Smooth muscle cell of the brain vasculature (primary cell): ENCODE measurements at regions not wholly inside any gene's neighbourhood (a gene's known extent, or its start where the extent isn't known, plus 50 kb on each side); places are given as distances from the start of the nearest gene placed in this dataset.
"Not testable (repeated sequence)": the region's sequence is repeated elsewhere in the genome, so short reads cannot be mapped to it uniquely, and the experiment has no call there.

ENCODE experiments used
- DNase-seq: peaks from one replicate; pipeline ENCODE4 v3.0.0-alpha.2; 2012; ENCODE audit warnings: low read depth, low spot score

DNA sequence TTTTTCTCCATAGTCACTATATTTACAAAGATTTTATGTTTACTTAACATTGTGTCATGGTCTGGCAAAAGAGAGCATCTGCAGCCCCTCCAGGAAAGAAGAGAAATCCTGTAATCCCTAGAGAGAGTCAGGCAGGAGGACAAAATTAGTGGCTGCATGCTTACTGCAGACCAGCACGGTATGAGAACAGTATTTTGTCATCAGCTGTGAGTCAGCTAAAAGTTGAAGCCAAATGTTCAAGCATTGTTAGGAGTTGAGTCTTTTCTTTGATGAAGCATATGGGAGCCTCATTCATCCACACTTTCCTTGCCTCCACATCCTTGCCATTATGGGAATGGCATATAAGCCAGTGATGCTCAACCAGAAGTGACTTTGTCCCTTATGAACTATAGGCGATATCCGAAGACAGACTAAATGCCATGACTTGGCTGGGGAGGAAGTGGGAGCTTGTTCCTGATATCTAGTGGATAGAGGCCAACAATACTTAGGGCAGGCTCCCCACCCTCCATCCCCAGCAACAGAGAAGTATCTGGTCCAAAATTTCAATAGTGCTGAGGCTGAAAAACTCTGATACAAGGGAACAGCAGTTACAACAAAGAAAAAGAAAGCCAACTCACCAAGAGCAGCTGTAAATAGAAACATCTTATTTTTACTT lies 112.0 kb upstream of the OR5AK2 start:
- DNase-seq = no peak

DNA sequence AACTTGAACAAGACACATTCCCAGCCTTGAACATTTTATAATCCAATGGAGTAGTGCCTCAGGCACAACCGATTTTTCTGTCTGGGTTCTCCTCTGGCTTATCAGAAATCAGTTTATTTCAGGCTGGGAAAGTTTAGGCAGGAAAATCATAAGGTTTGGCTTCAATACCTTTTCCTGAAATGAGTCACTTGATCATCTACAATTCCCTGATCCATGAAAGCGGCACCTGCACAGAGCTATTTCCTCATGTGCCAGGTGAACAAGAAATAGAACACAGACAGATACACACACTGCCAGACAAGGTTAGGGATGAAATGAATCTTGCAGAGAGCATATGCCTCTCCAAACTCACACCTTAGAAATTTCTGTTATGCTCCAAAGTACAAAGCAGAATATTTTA lies 106.7 kb upstream of the OR9G4 start:
- no peak for DNase-seq

DNA sequence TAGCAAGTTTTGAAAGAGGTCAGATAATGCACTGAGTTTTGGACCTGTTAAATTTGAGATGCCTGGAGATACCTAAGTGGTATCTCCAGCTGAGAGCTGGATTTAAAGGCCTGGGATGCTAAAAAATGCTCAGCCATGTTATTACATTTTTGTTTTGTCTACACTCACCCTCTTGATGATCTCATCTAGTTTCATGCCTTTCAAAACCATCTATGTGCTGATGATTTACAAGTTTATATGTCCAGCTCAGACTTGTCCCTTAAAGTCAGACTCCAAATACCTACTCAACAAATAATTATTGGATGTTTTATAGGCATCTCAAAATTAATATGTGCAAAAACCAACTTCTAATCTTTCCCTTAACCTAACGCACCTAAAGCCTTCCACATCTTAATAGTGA lies 103.6 kb upstream of the OR9G4 start:
- DNase-seq = no peak

DNA sequence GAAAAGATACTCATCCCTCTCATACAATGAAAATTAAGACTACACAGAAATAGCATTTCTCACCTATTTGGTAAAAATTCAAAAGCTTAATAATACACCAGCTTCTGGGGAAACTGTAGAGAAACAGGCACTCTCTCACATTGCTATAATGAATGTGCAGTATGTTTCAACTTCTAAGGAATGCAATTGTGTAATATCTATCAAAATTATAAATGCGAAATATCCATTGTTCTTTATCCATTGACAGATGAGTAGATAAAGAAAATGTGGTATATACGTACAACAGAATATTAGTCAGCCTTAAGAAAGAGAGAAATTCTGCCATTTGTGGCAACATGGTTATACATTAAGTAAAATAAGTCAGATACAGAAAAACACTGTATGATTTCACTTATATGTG lies 101.4 kb upstream of the OR9G4 start:
- DNase-seq = no peak

DNA sequence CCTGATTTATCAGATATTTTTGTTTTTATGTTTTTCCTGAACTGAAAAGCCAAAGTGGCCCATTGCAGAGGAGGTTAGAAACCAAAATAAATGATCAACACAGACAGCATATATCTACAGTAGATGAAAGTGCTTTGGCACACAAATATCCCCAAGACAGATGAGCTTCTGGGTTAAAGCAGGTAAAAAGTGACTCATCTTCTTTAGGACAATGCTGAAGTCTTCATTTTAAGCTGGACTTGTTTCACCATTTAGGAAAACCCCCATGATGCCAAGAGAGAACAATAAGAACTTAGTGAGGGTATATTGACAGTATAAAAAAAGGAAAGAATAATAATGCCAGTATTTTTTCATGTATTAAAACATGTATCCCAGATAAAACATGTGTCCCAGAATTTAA lies 100.8 kb upstream of the OR9G4 start:
- no peak for DNase-seq

DNA sequence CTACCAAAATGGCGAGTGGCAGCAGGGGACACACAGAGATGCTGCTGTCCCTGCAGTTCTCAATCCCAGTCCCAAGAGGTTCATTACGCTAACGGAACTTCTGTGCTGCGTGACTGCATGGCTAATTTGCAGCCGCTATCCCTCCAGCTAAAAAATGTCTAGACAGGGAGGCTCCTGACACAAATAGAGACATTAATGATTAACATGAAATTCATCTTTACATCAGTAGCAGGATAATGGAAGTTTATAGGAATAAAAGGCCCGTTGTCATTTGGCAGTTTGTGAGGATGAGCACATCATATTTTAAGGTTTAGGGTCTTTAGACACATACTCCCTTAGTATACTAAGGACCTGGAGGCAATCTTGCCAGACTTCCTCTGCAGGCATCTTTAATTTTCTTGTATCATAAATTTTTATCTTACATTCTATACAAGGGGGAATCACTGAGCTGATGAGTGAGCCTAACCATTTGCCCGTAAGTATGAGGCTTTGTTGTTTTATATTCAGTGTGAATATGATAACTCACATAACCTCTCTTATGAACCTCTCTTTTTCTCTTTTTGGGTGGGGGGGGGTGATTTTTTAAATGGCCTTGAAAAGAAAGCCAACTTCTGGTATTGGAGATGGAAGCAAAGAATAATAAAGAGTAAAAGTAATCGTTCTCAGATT lies 99.8 kb upstream of the OR9G4 start:
- no peak for DNase-seq

DNA sequence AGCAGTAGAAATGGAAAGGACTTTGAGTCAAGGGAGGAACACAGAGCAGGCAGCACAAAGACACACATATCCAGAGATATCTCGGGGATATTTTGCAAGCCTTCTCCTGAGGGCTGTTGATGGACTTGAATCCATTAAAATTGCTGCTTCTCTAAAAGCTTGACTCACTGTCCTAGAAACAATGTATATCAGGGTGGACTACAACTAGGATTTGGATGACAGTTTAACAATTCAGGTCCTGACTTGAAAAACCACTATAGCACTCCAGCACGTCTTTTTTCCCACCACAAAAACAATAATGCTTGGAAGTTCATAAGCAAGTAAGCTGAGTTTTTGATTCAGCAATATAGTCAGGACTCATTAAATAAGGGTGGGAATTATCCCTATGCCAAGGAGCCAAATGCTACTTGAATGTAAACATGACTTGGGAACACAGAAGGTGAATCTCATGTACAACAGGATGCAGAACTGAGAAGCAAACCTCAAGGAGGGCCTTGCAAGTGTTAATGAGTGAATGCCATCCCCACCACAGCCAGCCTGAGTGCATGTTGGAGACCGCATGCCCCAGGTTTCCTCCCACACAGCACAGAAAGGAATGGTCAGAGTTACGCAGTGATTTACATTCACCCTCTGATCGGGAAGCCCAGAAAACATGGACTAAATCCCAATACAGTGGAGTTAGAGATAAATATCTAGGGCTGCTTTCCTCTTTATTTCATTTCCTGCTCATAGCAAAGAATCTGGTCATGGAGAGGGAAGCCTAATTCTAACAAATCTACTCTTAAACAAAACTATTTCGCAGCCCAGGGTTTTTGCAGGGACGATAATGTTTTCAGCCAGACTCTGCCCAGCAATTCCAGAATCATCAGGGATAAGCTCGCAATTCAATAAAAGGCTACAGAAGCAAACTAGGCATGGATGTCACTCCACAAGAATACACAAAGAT lies 98.4 kb upstream of the OR9G4 start:
- no peak for DNase-seq

DNA sequence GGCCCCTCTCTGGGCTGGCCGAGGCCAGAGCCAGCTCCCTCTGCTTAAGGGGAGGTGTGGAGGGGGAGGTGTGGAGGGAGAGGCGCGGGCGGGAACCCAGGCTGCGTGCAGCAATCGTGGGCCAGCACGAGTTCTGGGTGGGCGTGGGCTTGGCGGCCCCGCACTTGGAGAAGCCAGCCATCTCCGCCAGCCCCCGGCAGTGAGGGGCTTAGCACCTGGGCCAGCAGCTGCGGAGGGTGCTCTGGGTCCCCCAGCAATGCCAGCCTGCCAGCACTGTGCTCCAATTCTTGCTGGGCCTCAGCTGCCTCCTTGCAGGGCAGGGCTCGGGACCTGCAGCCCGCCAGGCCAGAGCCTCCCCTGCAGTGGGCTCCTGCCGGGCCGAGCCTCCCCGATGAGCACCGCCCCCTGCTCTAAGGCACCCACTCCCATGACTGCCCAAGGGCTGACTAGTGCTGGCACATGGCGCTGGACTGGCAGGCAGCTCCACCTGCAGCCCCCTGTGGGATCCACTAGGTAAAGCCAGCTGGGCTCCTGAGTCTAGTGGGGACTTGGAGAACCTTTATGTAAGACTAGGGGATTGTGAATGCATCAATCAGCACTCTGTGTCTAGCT lies 96.7 kb upstream of the OR9G4 start:
- DNase-seq = no peak

DNA sequence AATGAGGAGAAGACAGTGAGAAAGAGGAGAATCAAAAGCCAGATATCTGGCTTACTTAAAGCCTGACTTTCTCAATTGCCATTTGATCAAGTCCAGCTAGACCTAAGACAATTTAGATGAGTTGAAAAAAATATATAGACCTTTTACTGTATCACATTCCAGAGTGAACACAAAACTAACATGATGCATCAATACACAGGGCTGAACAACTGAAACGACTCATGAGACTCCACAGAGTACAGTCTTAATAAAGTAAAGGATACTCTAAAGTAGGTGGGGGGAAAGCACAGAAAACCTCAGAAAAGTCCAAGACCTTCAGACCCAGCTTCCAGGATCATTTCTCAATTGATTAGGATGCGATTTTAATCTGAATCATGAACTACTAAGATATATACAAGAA lies 95.3 kb upstream of the OR9G4 start:
- DNase-seq = no peak

DNA sequence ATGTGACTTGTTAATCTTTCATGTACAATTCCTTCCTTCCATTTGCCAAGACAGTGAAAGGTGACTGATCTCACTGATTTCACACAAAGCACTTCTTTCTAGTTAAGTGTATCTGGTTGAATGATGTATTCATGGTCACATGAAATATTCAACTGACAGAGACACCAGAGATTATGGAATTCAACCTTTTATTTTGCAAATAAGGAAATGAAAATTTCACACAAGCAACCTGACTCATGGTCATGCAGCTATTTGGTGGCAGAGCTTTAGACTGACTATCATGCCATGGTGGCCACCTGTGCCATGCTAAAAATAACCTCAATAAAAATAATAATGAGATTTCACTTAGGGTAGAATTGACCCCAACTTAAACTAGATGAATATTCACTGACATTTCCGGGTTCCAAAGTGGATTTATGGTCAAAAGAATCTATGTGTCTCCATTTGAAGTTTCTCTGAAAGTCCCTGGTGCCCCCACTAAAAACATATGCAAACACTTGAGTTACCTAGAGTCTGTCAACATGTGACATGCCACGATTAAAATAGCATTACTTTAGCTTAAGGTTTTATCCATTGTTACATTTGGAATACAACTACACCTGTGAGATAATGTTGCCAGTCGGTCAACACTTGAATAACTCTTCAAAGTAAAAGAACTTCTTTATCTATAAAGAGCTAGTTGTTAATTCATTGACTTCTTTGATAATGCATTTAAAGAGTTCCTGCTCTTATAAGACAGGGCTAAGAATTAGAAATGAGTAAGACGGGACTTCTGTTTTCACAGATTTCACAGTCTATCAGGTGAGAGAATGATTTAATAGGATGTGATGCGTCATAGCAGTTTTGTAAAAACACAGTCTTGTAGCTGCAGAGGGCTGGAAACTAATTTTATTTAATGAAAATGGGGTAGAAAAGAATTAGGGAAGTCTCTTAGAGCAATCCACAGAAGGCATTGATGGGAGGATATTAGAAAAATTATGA lies 94.6 kb upstream of the OR9G4 start:
- DNase-seq = no peak

DNA sequence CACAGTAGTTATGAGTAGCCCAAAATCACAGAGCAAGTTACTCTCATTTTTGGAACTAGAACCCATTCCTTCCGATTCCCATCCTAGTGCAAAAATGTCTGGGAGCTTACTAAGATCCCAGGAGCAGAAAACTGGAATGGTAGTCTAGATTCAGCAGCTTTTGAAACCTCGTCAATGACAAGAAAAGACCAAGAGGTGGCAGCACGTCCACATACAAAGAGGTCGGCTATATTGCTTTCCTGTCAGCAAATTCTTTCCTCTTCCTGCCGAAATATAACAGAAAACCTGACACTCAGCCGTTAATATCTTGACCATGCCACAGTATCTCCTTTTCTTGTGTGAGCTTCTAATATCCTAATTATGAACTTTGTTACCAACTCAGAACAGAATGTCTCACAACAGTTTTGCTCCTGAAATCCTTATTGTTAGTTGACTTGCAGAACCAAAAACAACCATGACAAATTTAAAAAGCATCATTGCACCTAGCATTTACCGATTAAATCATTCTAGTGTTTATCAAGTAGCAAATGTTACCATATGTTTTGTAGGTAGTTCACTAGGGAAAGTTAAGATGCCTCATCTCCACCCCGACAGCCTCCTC lies 92.8 kb upstream of the OR9G4 start:
- DNase-seq = peak; percentile 26

DNA sequence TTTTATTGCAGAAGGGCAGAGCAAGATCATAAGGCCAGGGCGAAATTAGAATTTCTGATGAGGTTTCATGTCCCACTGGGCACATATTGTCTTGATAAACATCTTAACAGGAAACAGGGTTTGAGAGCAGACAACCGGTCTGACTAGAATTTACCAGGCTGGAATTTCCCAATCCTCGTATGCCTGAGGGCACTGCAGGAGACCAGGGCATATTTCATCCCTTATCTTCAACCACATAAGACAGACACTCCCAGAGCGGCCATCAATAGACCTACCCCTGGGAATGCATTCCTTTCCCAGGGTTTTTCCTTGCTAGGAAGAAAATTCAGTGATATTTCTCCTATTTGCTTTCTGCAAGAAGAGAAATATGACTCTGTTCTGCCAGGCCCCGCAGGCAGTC lies 78.9 kb upstream of the OR9G4 start:
- DNase-seq = not testable (repeated sequence)

DNA sequence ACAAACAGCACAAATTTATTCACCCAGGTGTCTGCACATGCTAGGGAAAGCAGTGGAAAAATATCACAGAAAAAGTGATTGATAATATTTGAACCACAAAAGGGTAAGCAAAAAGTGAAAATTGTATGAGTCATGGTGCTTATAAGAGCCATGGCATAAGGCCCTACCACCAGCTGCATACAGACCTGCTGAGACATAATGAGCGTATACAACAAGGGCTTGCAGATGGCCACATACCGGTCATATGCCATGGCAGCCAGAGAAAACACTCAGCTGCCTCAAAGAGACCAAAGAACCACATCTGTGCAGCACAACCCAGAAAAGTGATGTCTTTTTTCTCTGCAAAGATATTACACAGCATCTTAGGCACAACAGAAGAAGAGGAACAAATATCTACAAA lies 71.4 kb upstream of the OR9G4 start:
- no peak for DNase-seq

DNA sequence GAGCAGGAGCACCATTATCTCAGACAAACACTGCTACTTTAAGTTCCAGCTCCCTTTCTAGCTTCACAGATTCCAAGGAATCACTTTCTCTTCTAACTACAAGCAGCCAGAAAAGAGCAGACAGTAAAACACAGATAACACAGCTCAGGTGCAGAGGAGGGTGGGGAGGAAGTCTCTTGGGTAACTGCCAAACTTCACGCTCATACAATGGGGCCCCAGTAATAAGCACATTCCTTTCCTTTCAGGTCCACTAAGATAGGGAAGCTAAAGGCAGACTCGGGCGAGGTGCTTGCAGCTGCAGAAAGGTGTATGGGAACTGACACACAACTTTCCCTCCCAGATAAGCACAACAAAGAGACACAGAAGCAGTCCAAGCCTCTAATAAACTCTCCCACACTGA lies 69.2 kb upstream of the OR9G4 start:
- DNase-seq = no peak

DNA sequence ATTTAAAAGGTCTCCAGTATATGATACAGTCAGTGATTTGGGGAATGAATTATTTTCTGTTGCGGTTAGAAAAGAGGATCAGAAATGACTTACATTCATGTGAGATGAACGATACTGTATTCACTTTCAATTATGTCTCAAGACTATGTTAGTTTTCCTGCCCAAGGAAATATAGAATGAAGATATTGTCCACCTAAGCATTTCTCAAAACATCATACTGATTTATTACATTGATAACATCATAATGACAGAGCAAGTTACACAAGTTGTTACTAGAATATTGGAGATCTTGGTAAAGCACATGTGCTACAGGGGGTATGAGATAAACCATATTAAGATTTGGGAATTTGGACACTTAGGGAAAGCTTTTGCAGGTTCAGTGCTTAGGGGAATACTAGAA lies 67.8 kb upstream of the OR9G4 start:
- no peak for DNase-seq

DNA sequence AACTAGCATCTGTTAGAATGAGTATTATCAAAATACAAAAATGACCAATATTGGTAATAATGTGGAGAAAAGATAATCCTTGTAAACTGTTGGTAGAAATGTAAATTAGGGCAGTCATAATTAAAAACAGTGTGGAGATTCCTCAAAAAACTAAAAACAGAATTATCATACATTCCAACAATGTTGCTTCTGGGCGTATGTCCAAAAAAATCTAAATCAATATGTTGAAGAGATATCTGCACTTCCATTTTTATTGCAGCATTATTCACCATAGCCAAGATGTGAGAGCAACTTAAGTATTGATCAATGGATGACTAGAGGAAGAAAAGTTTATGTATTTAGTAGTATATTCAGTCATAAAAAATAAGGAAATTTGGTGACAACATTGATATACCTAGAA lies 59.8 kb upstream of the OR9G4 start:
- no peak for DNase-seq

DNA sequence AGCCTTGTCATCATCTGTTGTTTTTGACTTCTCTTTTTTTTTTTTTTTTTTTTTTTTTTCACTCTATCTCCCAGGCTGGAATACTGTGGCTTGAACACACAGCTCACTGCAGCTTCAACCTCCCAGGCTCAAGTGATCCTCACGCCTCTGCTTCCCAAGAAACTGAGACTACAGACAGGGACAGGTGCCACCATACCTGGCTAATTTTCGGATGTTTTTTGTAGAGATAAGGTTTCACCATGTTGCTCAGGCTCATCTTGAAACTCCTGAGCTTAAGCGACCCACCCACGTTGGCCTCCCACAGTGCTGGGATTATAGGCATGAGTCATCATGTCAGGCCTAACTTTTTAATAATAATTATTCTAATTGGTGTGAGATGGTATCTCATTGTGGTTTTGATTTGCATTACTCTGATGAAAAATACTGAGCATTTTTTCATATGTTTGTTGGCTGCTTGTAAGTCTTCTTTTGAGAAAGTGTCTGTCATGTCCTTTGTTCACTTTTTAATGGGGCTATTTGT lies 51.3 kb upstream of the OR9G4 start:
- no peak for DNase-seq
